ENCODE measurements at regions not wholly inside any gene's neighbourhood (a gene's known extent, or its start where the extent isn't known, plus 50 kb on each side); places are given as distances from the start of the nearest gene placed in this dataset.

- H3K4me1 ChIP-seq (replicated peaks; ENCODE audit: insufficient read depth): no peaks in the 10 kb centered on the region
- H3K36me3 ChIP-seq (ENCODE audit: low read depth): no peaks in the 10 kb centered on the region
- intact Hi-C loops (cut with micrococcal nuclease; ENCODE audit: unreplicated experiment): no loop called here
- no peak overlapping the region for H3K27ac ChIP-seq
- H4K20me1 ChIP-seq (ENCODE audit: insufficient read depth): no peaks in the 10 kb centered on the region
- H3K9me2 ChIP-seq (ENCODE audit: insufficient read depth): no peaks in the 10 kb centered on the region
- no peaks in the 10 kb centered on the region for H3F3A ChIP-seq (ENCODE audit: insufficient read depth, low read depth)
- H2AFZ ChIP-seq: no peak overlapping the region
- H3K4me3 ChIP-seq: no peak overlapping the region
- H3K27me3 ChIP-seq (ENCODE audit: insufficient read depth, low read depth): no peaks in the 10 kb centered on the region
- CTCF ChIA-PET: no interaction called here
- no peaks in the 10 kb centered on the region for H3K9me3 ChIP-seq (ENCODE audit: insufficient read depth, low read depth)
- H3K4me2 ChIP-seq: no peak overlapping the region
- TF ChIP-seq EZH2 (IDR thresholded peaks at IDR 0.05; ENCODE audit: low read depth): no peak
- TF ChIP-seq, protein P1, sequence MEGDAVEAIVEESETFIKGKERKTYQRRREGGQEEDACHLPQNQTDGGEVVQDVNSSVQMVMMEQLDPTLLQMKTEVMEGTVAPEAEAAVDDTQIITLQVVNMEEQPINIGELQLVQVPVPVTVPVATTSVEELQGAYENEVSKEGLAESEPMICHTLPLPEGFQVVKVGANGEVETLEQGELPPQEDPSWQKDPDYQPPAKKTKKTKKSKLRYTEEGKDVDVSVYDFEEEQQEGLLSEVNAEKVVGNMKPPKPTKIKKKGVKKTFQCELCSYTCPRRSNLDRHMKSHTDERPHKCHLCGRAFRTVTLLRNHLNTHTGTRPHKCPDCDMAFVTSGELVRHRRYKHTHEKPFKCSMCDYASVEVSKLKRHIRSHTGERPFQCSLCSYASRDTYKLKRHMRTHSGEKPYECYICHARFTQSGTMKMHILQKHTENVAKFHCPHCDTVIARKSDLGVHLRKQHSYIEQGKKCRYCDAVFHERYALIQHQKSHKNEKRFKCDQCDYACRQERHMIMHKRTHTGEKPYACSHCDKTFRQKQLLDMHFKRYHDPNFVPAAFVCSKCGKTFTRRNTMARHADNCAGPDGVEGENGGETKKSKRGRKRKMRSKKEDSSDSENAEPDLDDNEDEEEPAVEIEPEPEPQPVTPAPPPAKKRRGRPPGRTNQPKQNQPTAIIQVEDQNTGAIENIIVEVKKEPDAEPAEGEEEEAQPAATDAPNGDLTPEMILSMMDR (conservative IDR thresholded peaks at IDR 0.05): no peak
- BruUV-seq (replicated peaks): no TSS peak
- POLR2A ChIA-PET (ENCODE audit: unreplicated experiment): no interaction called here
- H3K79me2 ChIP-seq (ENCODE audit: low read depth): no peaks in the 10 kb centered on the region
- DNase-seq: no peak
Measured at GRCh38 chr2:198697794-198698193, 759.9 kb downstream of the SATB2 start.

DNA sequence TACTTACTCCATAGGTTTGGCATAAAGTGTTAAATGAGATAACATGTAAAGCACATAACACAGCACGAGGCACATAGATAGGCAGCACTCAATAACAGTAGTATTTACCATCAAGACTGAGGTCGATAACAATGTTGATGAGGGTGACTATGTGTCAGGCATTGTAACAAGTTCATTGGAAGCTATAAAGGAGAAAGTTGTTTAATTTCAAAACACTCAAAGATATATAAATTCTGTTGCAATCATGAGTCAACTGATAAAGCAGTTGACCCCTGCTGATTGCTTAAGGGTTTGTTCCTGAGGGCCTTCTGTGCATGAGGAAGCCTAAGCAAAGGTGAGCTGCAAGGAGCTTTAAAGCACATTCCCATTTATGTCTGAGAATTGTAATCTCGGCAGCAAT is 760.5 kb downstream of the SATB2 start:
- TF ChIP-seq EZH2 (IDR thresholded peaks at IDR 0.05; ENCODE audit: low read depth): no peak
- TF ChIP-seq, protein P1 (conservative IDR thresholded peaks at IDR 0.05): no peak
- no TSS peak for BruUV-seq (replicated peaks)
- Histone ChIP-seq H2AFZ (no peak overlapping the region), H3K9me2 (ENCODE audit: insufficient read depth) (no peaks in the 10 kb centered on the region), H3K79me2 (ENCODE audit: low read depth) (no peaks in the 10 kb centered on the region), H3F3A (ENCODE audit: insufficient read depth, low read depth) (no peaks in the 10 kb centered on the region), H3K36me3 (ENCODE audit: low read depth) (no peaks in the 10 kb centered on the region), H3K9me3 (ENCODE audit: insufficient read depth, low read depth) (no peaks in the 10 kb centered on the region), H3K27me3 (ENCODE audit: insufficient read depth, low read depth) (no peaks in the 10 kb centered on the region), H3K4me1 (replicated peaks; ENCODE audit: insufficient read depth) (no peaks in the 10 kb centered on the region), H3K27ac (no peak overlapping the region), H3K4me3 (no peak overlapping the region), H4K20me1 (ENCODE audit: insufficient read depth) (no peaks in the 10 kb centered on the region), H3K4me2 (no peak overlapping the region)
- no peak for DNase-seq
- ChIA-PET CTCF (no interaction called here), POLR2A (ENCODE audit: unreplicated experiment) (no interaction called here)
- intact Hi-C loops (cut with micrococcal nuclease; ENCODE audit: unreplicated experiment): no loop called here

- CTCF ChIA-PET: no interaction called here
- BruUV-seq (replicated peaks): no TSS peak
- no peak for TF ChIP-seq EZH2 (IDR thresholded peaks at IDR 0.05; ENCODE audit: low read depth)
- TF ChIP-seq, protein P1 (conservative IDR thresholded peaks at IDR 0.05): no peak
- Histone ChIP-seq H3K4me1 (replicated peaks; ENCODE audit: insufficient read depth) (no peaks in the 10 kb centered on the region), H3K9me3 (ENCODE audit: insufficient read depth, low read depth) (no peaks in the 10 kb centered on the region), H3K27ac (no peak overlapping the region), H4K20me1 (ENCODE audit: insufficient read depth) (no peaks in the 10 kb centered on the region), H3K36me3 (ENCODE audit: low read depth) (no peaks in the 10 kb centered on the region), H3K4me2 (no peak overlapping the region), H3K79me2 (ENCODE audit: low read depth) (no peaks in the 10 kb centered on the region), H2AFZ (no peak overlapping the region), H3F3A (ENCODE audit: insufficient read depth, low read depth) (no peaks in the 10 kb centered on the region), H3K27me3 (ENCODE audit: insufficient read depth, low read depth) (no peaks in the 10 kb centered on the region), H3K9me2 (ENCODE audit: insufficient read depth) (no peaks in the 10 kb centered on the region), H3K4me3 (no peak overlapping the region)
- POLR2A ChIA-PET (ENCODE audit: unreplicated experiment): no interaction called here
- no peak for DNase-seq
- intact Hi-C loops (cut with micrococcal nuclease; ENCODE audit: unreplicated experiment): no loop called here
Measured at GRCh38 chr2:198695879-198696278, 761.9 kb downstream of the SATB2 start.

Data from PC-9 (cell line).